ENCODE measurements at regions not wholly inside any gene's neighbourhood (a gene's known extent, or its start where the extent isn't known, plus 50 kb on each side); places are given as distances from the start of the nearest gene placed in this dataset.

GRCh38 chr5:145433077-145433476 is 402.1 kb downstream of the PRELID2 start:
- WGBS (ENCODE audit: insufficient coverage, low coverage, missing lambda C conversion rate) = 3% methylated on average over 3 of the region's 3 CpGs

More at GRCh38 chr5:145433077-145433476, 402.1 kb downstream of the PRELID2 start:
- TF ChIP-seq TCFL5 (CRISPR knock-in tag; conservative IDR thresholded peaks at IDR 0.05) = no peak
- no peak for TF ChIP-seq MEIS2 (IDR thresholded peaks at IDR 0.05; ENCODE audit: partially characterized antibody)
- no peak for TF ChIP-seq KLF10 (CRISPR knock-in tag; IDR thresholded peaks at IDR 0.05)
- no peak for TF ChIP-seq ZNF668 (CRISPR knock-in tag; IDR thresholded peaks at IDR 0.05)
- no peak for TF ChIP-seq MTA3 (IDR thresholded peaks at IDR 0.05; ENCODE audit: borderline replicate concordance)
- TF ChIP-seq ZMIZ1 (IDR thresholded peaks at IDR 0.05; ENCODE audit: low read depth in 2 of 2, low read length in 2 of 2) = no peak
- no peak for TF ChIP-seq POLR3A (IDR thresholded peaks at IDR 0.05; ENCODE audit: borderline replicate concordance, extremely low read depth, insufficient read depth, insufficient read length)
- no peak for TF ChIP-seq NELFE (IDR thresholded peaks at IDR 0.05; ENCODE audit: insufficient read depth, insufficient read length)
- no peak for TF ChIP-seq ZNF197 (CRISPR knock-in tag; IDR thresholded peaks at IDR 0.05; ENCODE audit: low read depth)
- Histone ChIP-seq H3K27ac (ENCODE audit: extremely low read depth, low read depth, low read length) (no peak overlapping the region), H2AFZ (ENCODE audit: low read depth, low read length) (no peak overlapping the region), H3K4me2 (ENCODE audit: insufficient read depth, low read length) (no peak overlapping the region), H3K27me3 (ENCODE audit: control insufficient read depth in 2 of 2, insufficient read depth in 2 of 2, low read length in 2 of 2) (no peaks in the 10 kb centered on the region), H3K4me1 (replicated peaks in 1 of 2; ENCODE audit: control insufficient read depth in 2 of 2, insufficient read depth in 2 of 2, low read length in 2 of 2) (no peaks in the 10 kb centered on the region), H3K9me3 (replicated peaks; ENCODE audit: control insufficient read depth, insufficient read depth, low read depth, low read length) (no peaks in the 10 kb centered on the region), H3K4me3 (no peak overlapping the region), H4K20me1 (replicated peaks; ENCODE audit: control insufficient read depth, insufficient read depth, low read length) (no peaks in the 10 kb centered on the region), H3K9me1 (ENCODE audit: control insufficient read depth, insufficient read depth, low read length) (no peaks in the 10 kb centered on the region), H3K9ac (ENCODE audit: insufficient read depth in 1 of 2, low read depth in 2 of 2, low read length in 2 of 2) (no peak overlapping the region), H3K79me2 (ENCODE audit: control insufficient read depth, insufficient read depth, low read length) (no peaks in the 10 kb centered on the region), H3K36me3 (ENCODE audit: control insufficient read depth, insufficient read depth, low read length) (no peaks in the 10 kb centered on the region)
- FAIRE-seq (no peak), ATAC-seq (no peak), DNase-seq (ENCODE audit: extremely low read depth in 1 of 4, low spot score in 3 of 4) (no peak)
- CTCF ChIA-PET (ENCODE audit: low intra/inter-chr PET ratio) = no interaction called here
- in situ Hi-C loops (cut with MboI) (no loop called here), intact Hi-C loops (cut with micrococcal nuclease) (no loop called here)
- POLR2A ChIA-PET = interaction anchor here (0.6 kb wide), 1 partner anchor 372 kb away, joined by 3 read pairs; no protein-coding TSS in a partner anchor
- BruUV-seq (replicated peaks) = no TSS peak

Data from K562 (cell line).